Activated B cell treated with CpG ODN at 0.5 μM for 24 hours (primary cell): ENCODE measurements at regions not wholly inside any gene's neighbourhood (a gene's known extent, or its start where the extent isn't known, plus 50 kb on each side); places are given as distances from the start of the nearest gene placed in this dataset.

ENCODE experiments used
- ATAC-seq: fragments of 200-7000 bp; cut with Tn5 transposase; one replicate; pipeline ENCODE4 v1.10.0; 2021; ENCODE audit warnings: low read depth, mild to moderate bottlenecking, moderate library complexity
- CTCF ChIA-PET: fragments of 350-600 bp; sonication (Branson Sonifier 250); formaldehyde crosslinking; loops from one replicate; lab custom pipeline; 2021; ENCODE audit warnings: antibody characterized with exemption; lab: Charles Lee
- POLR2A ChIA-PET: fragments of 350-600 bp; sonication (Branson Sonifier 250); formaldehyde crosslinking; loops from one replicate; lab custom pipeline; 2021; ENCODE audit warnings: antibody characterized with exemption; lab: Charles Lee
- DNase-seq: peaks from one replicate; pipeline ENCODE4 v3.0.0; 2022
- H3K27ac Mint-ChIP-seq: one replicate; pipeline ENCODE4 v1.8.0; 2020; ENCODE audit warnings: mixed read lengths
- H3K27me3 Mint-ChIP-seq: one replicate; pipeline ENCODE4 v1.8.0; 2021; ENCODE audit warnings: mixed read lengths
- H3K36me3 Mint-ChIP-seq: one replicate; pipeline ENCODE4 v1.8.0; 2021; ENCODE audit warnings: low read depth, mixed read lengths
- H3K4me1 Mint-ChIP-seq: one replicate; pipeline ENCODE4 v1.8.0; 2021; ENCODE audit warnings: mixed read lengths
- H3K4me3 Mint-ChIP-seq: one replicate; pipeline ENCODE4 v1.8.0; 2020; ENCODE audit warnings: mild to moderate bottlenecking, mixed read lengths
- H3K9me3 Mint-ChIP-seq: one replicate; pipeline ENCODE4 v1.8.0; 2020; ENCODE audit warnings: mixed read lengths
- CTCF ChIP-seq: fragments of 200-600 bp; IDR thresholded peaks from one replicate; pipeline ENCODE4 v1.8.0; 2022; ENCODE audit warnings: antibody characterized with exemption, mild to moderate bottlenecking
- intact Hi-C: fragments of 100-400 bp; cut with micrococcal nuclease; formaldehyde crosslinking; loops from one replicate; pipeline ENCODE4 v1.15.1; 2024

GRCh38 chr2:62573137-62573731, 67.2 kb upstream of the TMEM17 start:
- peaks cover 16% of the 10 kb centered on the region for H3K27me3 Mint-ChIP-seq
- ChIA-PET POLR2A (no interaction called here), CTCF (no interaction called here)
- intact Hi-C loops = no loop called here
- H3K27ac Mint-ChIP-seq = no peak overlapping the region
- DNase-seq (no peak), ATAC-seq (no peak)
- H3K4me3 Mint-ChIP-seq = no peak overlapping the region
- no peak for TF ChIP-seq CTCF
- no peaks in the 10 kb centered on the region for H3K36me3 Mint-ChIP-seq
- no peaks in the 10 kb centered on the region for H3K9me3 Mint-ChIP-seq
- peaks cover 4% of the 10 kb centered on the region for H3K4me1 Mint-ChIP-seq

GRCh38 chr2:62570861-62571698, 65.1 kb upstream of the TMEM17 start:
- no peaks in the 10 kb centered on the region for H3K9me3 Mint-ChIP-seq
- H3K36me3 Mint-ChIP-seq = no peaks in the 10 kb centered on the region
- ATAC-seq = no peak
- CTCF ChIA-PET = no interaction called here
- DNase-seq = no peak
- no peak overlapping the region for H3K27ac Mint-ChIP-seq
- POLR2A ChIA-PET = no interaction called here
- no peak for TF ChIP-seq CTCF
- intact Hi-C loops = no loop called here
- peaks cover 4% of the 10 kb centered on the region for H3K4me1 Mint-ChIP-seq
- no peak overlapping the region for H3K4me3 Mint-ChIP-seq
- H3K27me3 Mint-ChIP-seq = peaks cover 17% of the 10 kb centered on the region

DNA sequence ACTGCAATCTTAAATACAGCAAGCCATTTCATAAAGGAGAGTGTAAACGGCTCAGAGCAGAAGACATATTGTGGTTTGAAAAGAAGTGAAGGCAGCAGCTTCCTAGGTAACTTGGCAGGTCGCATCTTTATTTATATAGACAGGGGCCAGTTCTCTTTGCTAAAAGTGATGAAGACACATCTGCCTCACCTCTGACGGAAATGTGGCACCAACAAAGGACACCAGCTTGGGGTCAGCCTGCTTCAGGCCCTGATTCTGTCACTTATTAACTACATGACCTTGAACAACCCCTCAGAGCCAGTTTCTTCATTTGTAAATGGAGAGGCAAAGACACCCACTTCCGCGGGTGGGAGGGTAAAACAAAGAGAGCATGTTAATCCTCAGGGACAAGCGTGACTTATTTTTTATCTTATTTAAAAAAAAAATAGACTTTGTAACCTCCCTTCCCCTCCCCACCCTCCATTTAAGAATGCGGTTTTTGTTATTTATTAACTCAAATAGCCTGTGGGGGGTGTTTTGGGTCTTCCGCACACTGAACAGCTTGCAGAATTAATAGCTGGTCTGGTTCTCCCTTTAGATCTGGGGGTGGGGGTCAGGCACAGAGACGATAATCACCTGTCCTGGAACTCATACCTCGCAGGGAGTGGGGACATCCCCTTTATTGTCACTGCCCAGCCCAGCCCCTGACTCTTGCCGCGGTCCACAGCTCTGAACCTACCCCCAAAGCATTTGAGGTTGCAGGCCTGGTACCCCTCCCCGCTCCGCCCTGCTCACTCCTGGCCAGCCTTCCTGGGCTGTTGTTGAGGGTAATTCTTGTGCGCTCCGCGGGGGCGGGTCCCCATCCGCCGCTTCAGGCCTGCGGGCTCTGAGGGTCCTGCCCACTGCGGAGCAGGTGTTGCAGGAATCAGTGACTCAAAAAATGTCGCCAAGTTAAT, 64.2 kb upstream of the TMEM17 start:
- Mint-ChIP-seq H3K9me3 (no peaks in the 10 kb centered on the region), H3K27me3 (peaks cover 17% of the 10 kb centered on the region), H3K27ac (no peak overlapping the region), H3K4me1 (peaks cover 4% of the 10 kb centered on the region), H3K36me3 (no peaks in the 10 kb centered on the region), H3K4me3 (no peak overlapping the region)
- ChIA-PET POLR2A (no interaction called here), CTCF (no interaction called here)
- no peak for TF ChIP-seq CTCF
- DNase-seq (no peak), ATAC-seq (no peak)
- intact Hi-C loops = no loop called here

GRCh38 chr2:62568983-62569837, 63.2 kb upstream of the TMEM17 start:
- DNase-seq (no peak), ATAC-seq (no peak)
- H3K9me3 Mint-ChIP-seq = no peaks in the 10 kb centered on the region
- H3K27me3 Mint-ChIP-seq = peaks cover 14% of the 10 kb centered on the region
- POLR2A ChIA-PET = no interaction called here
- no peak overlapping the region for H3K4me3 Mint-ChIP-seq
- H3K27ac Mint-ChIP-seq = no peak overlapping the region
- CTCF ChIA-PET = no interaction called here
- intact Hi-C loops = no loop called here
- no peak for TF ChIP-seq CTCF
- no peaks in the 10 kb centered on the region for H3K36me3 Mint-ChIP-seq
- peaks cover 4% of the 10 kb centered on the region for H3K4me1 Mint-ChIP-seq
